OCI-LY7 (cell line): ENCODE measurements at regions not wholly inside any gene's neighbourhood (a gene's known extent, or its start where the extent isn't known, plus 50 kb on each side); places are given as distances from the start of the nearest gene placed in this dataset.

Experiments used
- BruUV-seq: library from RNA; stranded (reverse); fragments of 400-500 nt; replicated peaks from 2 replicates; lab custom pipeline; 2021; lab: Mats Ljungman, UMichigan
- CTCF ChIA-PET: fragments of 300-600 bp; sonication (Branson Sonifier 250); formaldehyde crosslinking; loops from one replicate; lab custom pipeline; 2022; ENCODE audit warnings: antibody characterized with exemption; ENCODE audit not compliant: unreplicated experiment; lab: Charles Lee
- POLR2A ChIA-PET: fragments of 300-600 bp; sonication (Branson Sonifier 250); formaldehyde crosslinking; loops from one replicate; lab custom pipeline; 2022; ENCODE audit warnings: antibody characterized with exemption; lab: Charles Lee
- DNase-seq: peaks from one replicate; pipeline ENCODE4 v3.0.0-alpha.2; 2015; ENCODE audit warnings: low spot score
- H2AFZ ChIP-seq: fragments of 200-600 bp; sonication (generic), shearing (Covaris generic); 2 replicates; pipeline ENCODE4 v1.6.1; 2014; ENCODE audit warnings: mild to moderate bottlenecking, antibody characterized with exemption, low read length, moderate library complexity
- H3K27ac ChIP-seq: fragments of 200-600 bp; sonication (generic); 2 replicates; pipeline ENCODE4 v1.5.1; 2014; ENCODE audit warnings: mixed run types, low read depth, mild to moderate bottlenecking, moderate library complexity, low read length, inconsistent platforms; ENCODE audit not compliant: poor library complexity, severe bottlenecking
- H3K36me3 ChIP-seq: fragments of 200-600 bp; sonication (generic); 2 replicates; pipeline ENCODE4 v1.6.1; 2014; ENCODE audit warnings: mild to moderate bottlenecking, antibody characterized with exemption, low read length, moderate library complexity, mixed read lengths; ENCODE audit not compliant: insufficient read depth
- H3K4me1 ChIP-seq: fragments of 200-600 bp; sonication (generic); 2 replicates; pipeline ENCODE4 v1.5.1; 2014; ENCODE audit warnings: mild to moderate bottlenecking, low read length; ENCODE audit not compliant: insufficient read depth, poor library complexity, severe bottlenecking
- H3K4me2 ChIP-seq: fragments of 200-600 bp; sonication (generic); 2 replicates; pipeline ENCODE4 v1.6.1; 2014; ENCODE audit warnings: mild to moderate bottlenecking, low read length
- H3K4me3 ChIP-seq: fragments of 200-600 bp; sonication (generic); 2 replicates; pipeline ENCODE4 v1.5.1; 2014; ENCODE audit warnings: mild to moderate bottlenecking, low read depth, low read length; ENCODE audit not compliant: poor library complexity, severe bottlenecking
- H3K79me2 ChIP-seq: fragments of 200-600 bp; sonication (generic); 2 replicates; pipeline ENCODE4 v1.6.1; 2016; ENCODE audit warnings: low read depth, mild to moderate bottlenecking, low read length, moderate library complexity, mixed read lengths; ENCODE audit not compliant: insufficient read depth
- H3K9me2 ChIP-seq: fragments of 200-600 bp; sonication (generic); 2 replicates; pipeline ENCODE4 v1.6.1; 2016; ENCODE audit warnings: mild to moderate bottlenecking, low read length, mixed read lengths; ENCODE audit not compliant: insufficient read depth
- H3K9me3 ChIP-seq: fragments of 200-600 bp; sonication (generic); 2 replicates; pipeline ENCODE4 v1.6.1; 2014; ENCODE audit warnings: mild to moderate bottlenecking, mixed run types, low read length, mixed read lengths
- H4K20me1 ChIP-seq: fragments of 200-600 bp; sonication (generic); 2 replicates; pipeline ENCODE4 v1.6.1; 2014; ENCODE audit warnings: mild to moderate bottlenecking, antibody characterized with exemption, low read length, moderate library complexity, mixed read lengths; ENCODE audit not compliant: insufficient read depth
- CTCF ChIP-seq: fragments of 200-600 bp; sonication (generic); conservative IDR thresholded peaks from 2 replicates; pipeline ENCODE4 v1.5.1; 2014; ENCODE audit warnings: mild to moderate bottlenecking, antibody characterized with exemption, low read length, moderate library complexity, mixed read lengths
- EZH2phosphoT487 ChIP-seq: fragments of 200-600 bp; sonication (generic); IDR thresholded peaks from 2 replicates; pipeline ENCODE4 v1.6.1; 2018; ENCODE audit warnings: low read depth, borderline replicate concordance, mild to moderate bottlenecking, mixed run types, antibody characterized with exemption, low read length, moderate library complexity, mixed read lengths
- intact Hi-C: fragments of 100-400 bp; cut with micrococcal nuclease; formaldehyde crosslinking; loops from one replicate; pipeline ENCODE4 v1.10.0; 2022; ENCODE audit not compliant: unreplicated experiment

- CTCF ChIA-PET, result no interaction called here
- no peak overlapping the region for H3K27ac ChIP-seq
These were observed 144.1 kb upstream of the RBBP8 start for GRCh38 chr18:22789052-22789451.

GRCh38 chr18:22789600-22789999, 143.5 kb upstream of the RBBP8 start:
- no peaks in the 10 kb centered on the region for H4K20me1 ChIP-seq

More at GRCh38 chr18:22789052-22789451, 144.1 kb upstream of the RBBP8 start:
- H3K4me1 ChIP-seq, result peaks cover 17% of the 10 kb centered on the region
- intact Hi-C loops, result no loop called here
- no peaks in the 10 kb centered on the region for H3K9me3 ChIP-seq
- no TSS peak for BruUV-seq
- no peak for DNase-seq
- H3K9me2 ChIP-seq, result no peaks in the 10 kb centered on the region
- H3K4me2 ChIP-seq, result no peak overlapping the region
- H2AFZ ChIP-seq, result no peak overlapping the region
- POLR2A ChIA-PET, result no interaction called here
- no peak for TF ChIP-seq EZH2phosphoT487
- TF ChIP-seq CTCF, result no peak
- H3K79me2 ChIP-seq, result no peaks in the 10 kb centered on the region
- H4K20me1 ChIP-seq, result no peaks in the 10 kb centered on the region
- no peaks in the 10 kb centered on the region for H3K36me3 ChIP-seq
- H3K4me3 ChIP-seq, result no peak overlapping the region

More at GRCh38 chr18:22789600-22789999, 143.5 kb upstream of the RBBP8 start:
- Histone ChIP-seq H3K36me3 (no peaks in the 10 kb centered on the region), H3K79me2 (no peaks in the 10 kb centered on the region), H3K27ac (no peak overlapping the region), H3K4me2 (0 out of 2 replicates have a peak overlapping the region, but pooled peaks have one; percentile 27), H3K4me3 (no peak overlapping the region), H3K9me3 (no peaks in the 10 kb centered on the region), H3K9me2 (no peaks in the 10 kb centered on the region), H3K4me1 (peaks cover 17% of the 10 kb centered on the region), H2AFZ (no peak overlapping the region)
- no TSS peak for BruUV-seq
- no peak for TF ChIP-seq EZH2phosphoT487
- no peak for TF ChIP-seq CTCF
- no peak for DNase-seq
- intact Hi-C loops, result no loop called here
- ChIA-PET CTCF (no interaction called here), POLR2A (interaction anchor here (0.6 kb wide), 1 partner anchor 297 kb away, joined by 3 read pairs; no protein-coding TSS in a partner anchor)
